Keratinocyte (primary cell): ENCODE measurements at regions not wholly inside any gene's neighbourhood (a gene's known extent, or its start where the extent isn't known, plus 50 kb on each side); places are given as distances from the start of the nearest gene placed in this dataset.

Experiments used
- DNase-seq: peaks from one replicate; pipeline ENCODE4 v3.0.0-alpha.2; 2011; ENCODE audit warnings: low read depth, missing footprints, low spot score
- FAIRE-seq: peaks from 2 replicates; lab custom pipeline; 2011; peaks lifted over from hg19 to GRCh38; lab: Jason Lieb, UNC
- H2AFZ ChIP-seq: 2 replicates; pipeline ENCODE4 v1.6.0; 2012; ENCODE audit warnings: low read length, control low read depth, inconsistent platforms; ENCODE audit not compliant: control insufficient read depth
- H3K27ac ChIP-seq: 2 replicates; pipeline ENCODE4 v1.5.1; 2011; ENCODE audit warnings: low read length; ENCODE audit not compliant: control insufficient read depth, insufficient read depth
- H3K27me3 ChIP-seq: 3 replicates; pipeline ENCODE4 v1.6.0; 2011; ENCODE audit warnings: low read length; ENCODE audit not compliant: control insufficient read depth, insufficient read depth; ENCODE audit errors: extremely low read depth
- H3K36me3 ChIP-seq, 2 experiments: 2 replicates in 1 of 2; 3 replicates in 1 of 2; pipeline ENCODE4 v1.5.1; 2011; ENCODE audit warnings: low read length in 2 of 2, mild to moderate bottlenecking in 1 of 2; ENCODE audit not compliant: control insufficient read depth in 2 of 2, insufficient read depth in 2 of 2; ENCODE audit errors: extremely low read depth in 1 of 2
- H3K4me1 ChIP-seq: 3 replicates; pipeline ENCODE4 v1.5.1; 2011; ENCODE audit warnings: low read length; ENCODE audit not compliant: control insufficient read depth, insufficient read depth; ENCODE audit errors: extremely low read depth
- H3K4me2 ChIP-seq: 3 replicates; pipeline ENCODE4 v1.6.0; 2011; ENCODE audit warnings: low read depth, low read length; ENCODE audit not compliant: control insufficient read depth, insufficient read depth; ENCODE audit errors: extremely low read depth
- H3K4me3 ChIP-seq, 3 experiments: fragments of 200-600 bp in 1 of 3; sonication (generic) in 1 of 3; 2 replicates in 2 of 3; 3 replicates in 1 of 3; pipeline ENCODE4 v1.5.1; 2011 to 2016; ENCODE audit warnings: low read length in 3 of 3, mild to moderate bottlenecking in 3 of 3, control low read depth in 2 of 3, inconsistent platforms in 1 of 3, low read depth in 1 of 3, mixed read lengths in 1 of 3, mixed run types in 1 of 3, moderate library complexity in 1 of 3; ENCODE audit not compliant: control insufficient read depth in 2 of 3, insufficient read depth in 2 of 3; ENCODE audit errors: extremely low read depth in 1 of 3
- H3K79me2 ChIP-seq: 2 replicates; pipeline ENCODE4 v1.6.0; 2012; ENCODE audit warnings: low read length; ENCODE audit not compliant: control insufficient read depth, insufficient read depth
- H3K9ac ChIP-seq: 3 replicates; pipeline ENCODE4 v1.6.0; 2011; ENCODE audit warnings: low read length; ENCODE audit not compliant: control insufficient read depth, insufficient read depth; ENCODE audit errors: extremely low read depth
- H3K9me1 ChIP-seq: 3 replicates; pipeline ENCODE4 v1.6.0; 2011; ENCODE audit warnings: low read length; ENCODE audit not compliant: control insufficient read depth, insufficient read depth; ENCODE audit errors: extremely low read depth
- H3K9me3 ChIP-seq: 2 replicates; pipeline ENCODE4 v1.5.1; 2012; ENCODE audit warnings: low read depth, low read length; ENCODE audit not compliant: control insufficient read depth
- H4K20me1 ChIP-seq: 3 replicates; pipeline ENCODE4 v1.6.0; 2011; ENCODE audit warnings: low read length; ENCODE audit not compliant: control insufficient read depth, insufficient read depth; ENCODE audit errors: extremely low read depth
- CTCF ChIP-seq, 3 experiments: IDR thresholded peaks in 1 of 3; conservative IDR thresholded peaks in 1 of 3; optimal IDR thresholded peaks in 1 of 3; 2 replicates in 2 of 3; 3 replicates in 1 of 3; pipeline versions ENCODE3 to v1.5.1; 2011; ENCODE audit warnings: low read length in 3 of 3, mild to moderate bottlenecking in 3 of 3, moderate library complexity in 2 of 3, control low read depth in 1 of 3, inconsistent platforms in 1 of 3; ENCODE audit not compliant: insufficient read depth in 2 of 3; ENCODE audit errors: extremely low read depth in 1 of 3
- EZH2 ChIP-seq: IDR thresholded peaks from one replicate; pipeline ENCODE4 v1.6.1; 2012; ENCODE audit warnings: inconsistent platforms, mild to moderate bottlenecking, low read length, moderate library complexity
- dilution Hi-C: fragments of 300-500 bp; cut with MboI; formaldehyde crosslinking; loops from one replicate; pipeline ENCODE4 v1.7.0; 2020; ENCODE audit warnings: low sequenced_read_pairs; ENCODE audit not compliant: extremely low pct_ligation_motif_present

- DNase-seq (no peak), FAIRE-seq (no peak)
- TF ChIP-seq CTCF (optimal IDR thresholded peaks at IDR 0.05 in 1 of 3, IDR thresholded peaks at IDR 0.05 in 1 of 3, conservative IDR thresholded peaks at IDR 0.05 in 1 of 3; ENCODE audit: extremely low read depth in 1 of 3, insufficient read depth in 2 of 3, low read length in 3 of 3): no peak
- TF ChIP-seq EZH2: no peak
- dilution Hi-C loops: no loop called here
- Histone ChIP-seq H3K27ac (no peak overlapping the region), H3K4me2 (no peak overlapping the region), H3K4me3 (no peak overlapping the region), H4K20me1 (no peaks in the 10 kb centered on the region), H3K79me2 (no peaks in the 10 kb centered on the region), H3K36me3 (no peaks in the 10 kb centered on the region), H3K9ac (no peak overlapping the region), H3K27me3 (no peaks in the 10 kb centered on the region), H2AFZ (no peak overlapping the region), H3K9me1 (no peaks in the 10 kb centered on the region), H3K4me1 (no peaks in the 10 kb centered on the region), H3K9me3 (peaks cover 25% of the 10 kb centered on the region)
Observed at GRCh38 chr22:48315439-48316256, 1512.0 kb downstream of the BRD1 start.

- peaks cover 19% of the 10 kb centered on the region for H3K9me3 ChIP-seq
- FAIRE-seq: no peak
- no peak overlapping the region for H3K27ac ChIP-seq
- no peaks in the 10 kb centered on the region for H3K79me2 ChIP-seq
- no peak overlapping the region for H3K9ac ChIP-seq
- no peak for DNase-seq
- dilution Hi-C loops: no loop called here
- H3K9me1 ChIP-seq: no peaks in the 10 kb centered on the region
- H3K4me3 ChIP-seq: no peak overlapping the region
- TF ChIP-seq EZH2 (no peak), CTCF (optimal IDR thresholded peaks at IDR 0.05 in 1 of 3, IDR thresholded peaks at IDR 0.05 in 1 of 3, conservative IDR thresholded peaks at IDR 0.05 in 1 of 3; ENCODE audit: extremely low read depth in 1 of 3, insufficient read depth in 2 of 3, low read length in 3 of 3) (no peak)
- H3K4me1 ChIP-seq: no peaks in the 10 kb centered on the region
- no peaks in the 10 kb centered on the region for H3K36me3 ChIP-seq
- no peaks in the 10 kb centered on the region for H3K27me3 ChIP-seq
- H3K4me2 ChIP-seq: no peak overlapping the region
- H2AFZ ChIP-seq: no peak overlapping the region
- no peaks in the 10 kb centered on the region for H4K20me1 ChIP-seq
Observed at GRCh38 chr22:48314073-48314472, 1513.6 kb downstream of the BRD1 start.
